ENCODE measurements at regions not wholly inside any gene's neighbourhood (a gene's known extent, or its start where the extent isn't known, plus 50 kb on each side); places are given as distances from the start of the nearest gene placed in this dataset.
"Not testable (repeated sequence)": the region's sequence is repeated elsewhere in the genome, so short reads cannot be mapped to it uniquely, and the experiment has no call there.

- not testable (repeated sequence) for DNase-seq
Observed at GRCh38 chr12:131214936-131215335, 261.2 kb downstream of the ADGRD1 start.

DNA sequence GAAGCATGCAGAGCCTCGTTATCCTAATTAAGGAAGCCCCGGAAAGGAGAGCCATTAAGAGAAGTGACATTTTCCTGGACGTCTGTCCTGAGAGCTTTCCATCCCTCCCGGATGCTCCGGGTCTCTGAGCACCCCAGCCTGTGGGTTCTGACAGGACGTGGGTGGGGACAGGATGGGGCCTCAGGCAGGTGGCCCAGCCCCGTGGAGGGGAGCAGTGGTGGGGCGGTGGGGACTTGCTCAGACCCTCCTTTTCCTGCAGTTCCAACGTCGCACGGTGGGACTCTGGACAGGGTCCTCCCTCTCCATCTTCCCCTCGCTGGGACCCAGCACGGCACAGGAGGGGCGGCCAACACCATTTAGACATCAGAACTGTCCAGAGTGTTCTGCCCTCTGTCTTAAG is 262.9 kb downstream of the ADGRD1 start:
- not testable (repeated sequence) for DNase-seq

DNA sequence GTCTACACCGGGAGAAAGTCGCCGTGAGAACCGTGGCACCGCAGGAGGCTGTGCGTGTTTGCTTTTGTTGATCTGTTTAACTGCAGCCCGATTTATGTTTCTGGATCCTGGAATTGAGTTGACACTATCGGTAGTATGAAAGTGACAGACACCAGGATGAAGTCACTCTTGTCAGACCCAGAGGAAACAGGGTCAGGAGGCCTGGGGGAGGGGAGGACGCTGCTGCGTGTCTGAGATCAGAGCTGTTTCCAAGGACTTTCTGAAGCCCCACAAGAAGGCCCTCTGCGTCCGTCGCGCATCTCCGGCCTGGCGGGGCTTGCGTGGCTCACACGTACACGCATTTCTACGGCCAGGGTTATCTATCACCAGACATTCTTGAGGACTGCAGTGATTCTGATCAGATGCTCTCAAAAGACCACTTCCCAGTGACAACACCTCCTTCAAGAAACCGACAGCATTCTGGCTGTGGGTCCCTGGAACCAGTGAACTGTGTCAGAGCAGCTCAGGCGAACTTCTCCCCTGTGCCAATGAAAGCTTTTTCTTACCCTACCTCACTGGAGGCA is 263.4 kb downstream of the ADGRD1 start:
- no peak for DNase-seq

DNA sequence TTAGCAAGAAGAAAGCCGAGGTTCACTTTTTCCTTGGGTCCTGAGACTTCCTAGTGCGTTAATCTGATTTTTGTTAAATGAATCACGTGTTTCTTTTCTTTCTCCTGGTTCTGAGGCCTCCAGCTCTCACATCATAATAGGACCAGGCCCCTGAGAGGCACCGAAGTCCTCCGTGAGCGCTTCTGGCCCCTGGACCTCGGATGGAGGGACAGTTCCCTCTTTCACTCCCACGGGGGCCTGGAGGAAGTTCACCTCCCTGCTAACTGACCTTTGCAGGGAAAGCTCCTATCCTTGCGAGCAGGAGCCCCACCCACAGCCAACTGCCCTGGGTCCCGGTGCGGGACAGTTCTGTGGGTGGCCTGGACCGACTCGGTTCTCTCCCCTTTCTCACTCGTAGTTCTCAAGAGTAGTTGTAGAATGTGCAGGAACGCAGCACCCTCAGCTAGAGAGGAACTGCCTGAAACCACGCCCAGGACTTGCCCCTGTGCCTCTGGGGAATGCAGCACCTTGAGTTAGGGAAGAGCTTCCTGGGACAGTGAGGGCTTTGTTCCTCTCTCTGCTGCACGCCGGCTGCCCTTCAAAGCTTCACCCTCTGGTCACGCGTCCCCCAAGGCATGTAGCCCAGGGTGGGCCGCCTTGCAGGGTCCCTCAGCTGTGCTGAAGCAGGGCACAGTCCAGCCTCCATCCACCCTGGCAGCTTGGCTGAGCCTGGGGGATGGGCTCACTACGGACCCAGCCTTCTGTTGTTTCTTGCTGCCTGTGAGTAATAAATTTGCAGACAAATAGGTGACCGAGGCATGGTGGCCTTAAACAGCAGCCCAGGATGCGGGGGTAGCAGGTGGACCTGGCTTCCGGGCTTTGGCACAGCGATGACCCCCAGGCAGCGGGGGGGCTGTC is 264.6 kb downstream of the ADGRD1 start:
- DNase-seq: no peak

- DNase-seq: no peak
Observed at GRCh38 chr12:131218923-131219669, 265.4 kb downstream of the ADGRD1 start.

DNA sequence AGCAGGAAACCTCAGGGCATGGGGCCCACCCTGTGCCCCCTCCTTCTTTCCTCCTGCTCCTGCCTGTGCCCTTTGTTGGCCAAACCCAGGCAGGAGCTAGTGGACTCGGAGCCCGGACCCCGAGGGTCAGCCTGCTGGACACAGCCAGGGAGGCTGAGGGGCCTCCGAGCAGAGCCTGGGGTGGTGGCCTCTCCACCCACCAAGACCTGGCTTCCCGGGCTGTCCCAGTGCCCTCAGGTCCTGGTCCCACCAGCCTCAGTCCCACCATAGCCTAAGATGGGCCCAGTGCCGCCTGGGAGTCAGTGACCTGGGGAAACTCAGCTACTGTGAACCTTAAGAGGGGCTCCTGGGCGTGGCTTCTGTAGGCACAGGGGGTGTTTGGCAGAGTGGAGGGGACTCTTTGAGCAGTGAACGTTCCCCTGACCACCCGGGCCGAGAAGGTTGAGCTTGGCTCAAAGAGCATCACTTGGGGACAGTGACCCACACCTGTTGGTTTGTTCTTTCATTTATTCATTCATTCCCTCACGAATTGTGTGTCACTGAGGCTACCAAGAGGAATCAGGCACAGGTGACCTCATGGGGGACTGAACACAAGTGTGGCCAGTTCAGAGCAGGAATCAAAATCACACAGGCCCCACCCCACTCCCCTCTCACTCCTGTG is 266.1 kb downstream of the ADGRD1 start:
- DNase-seq: no peak

- no peak for DNase-seq
Observed at GRCh38 chr12:131220331-131220685, 266.6 kb downstream of the ADGRD1 start.

GRCh38 chr12:131221061-131221956 is 267.6 kb downstream of the ADGRD1 start:
- DNase-seq: no peak

DNA sequence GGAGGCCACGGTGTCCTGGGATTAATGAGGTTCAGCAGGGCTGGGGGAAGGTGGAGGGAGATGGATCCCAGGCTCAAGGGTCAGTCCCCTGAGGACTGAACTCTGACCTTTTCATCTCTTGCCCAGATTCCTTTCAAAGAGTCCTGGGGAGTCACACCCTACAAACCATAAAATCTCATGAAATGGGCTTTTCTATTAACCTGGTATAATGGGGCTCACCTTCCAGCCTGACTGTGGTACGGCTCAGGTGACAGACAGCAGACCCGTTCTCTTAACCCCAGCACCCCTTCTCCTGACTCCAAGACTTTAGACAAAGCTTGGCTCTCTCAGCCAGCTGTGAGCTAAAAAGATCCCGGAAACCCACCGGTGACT is 268.2 kb downstream of the ADGRD1 start:
- no peak for DNase-seq

DNA sequence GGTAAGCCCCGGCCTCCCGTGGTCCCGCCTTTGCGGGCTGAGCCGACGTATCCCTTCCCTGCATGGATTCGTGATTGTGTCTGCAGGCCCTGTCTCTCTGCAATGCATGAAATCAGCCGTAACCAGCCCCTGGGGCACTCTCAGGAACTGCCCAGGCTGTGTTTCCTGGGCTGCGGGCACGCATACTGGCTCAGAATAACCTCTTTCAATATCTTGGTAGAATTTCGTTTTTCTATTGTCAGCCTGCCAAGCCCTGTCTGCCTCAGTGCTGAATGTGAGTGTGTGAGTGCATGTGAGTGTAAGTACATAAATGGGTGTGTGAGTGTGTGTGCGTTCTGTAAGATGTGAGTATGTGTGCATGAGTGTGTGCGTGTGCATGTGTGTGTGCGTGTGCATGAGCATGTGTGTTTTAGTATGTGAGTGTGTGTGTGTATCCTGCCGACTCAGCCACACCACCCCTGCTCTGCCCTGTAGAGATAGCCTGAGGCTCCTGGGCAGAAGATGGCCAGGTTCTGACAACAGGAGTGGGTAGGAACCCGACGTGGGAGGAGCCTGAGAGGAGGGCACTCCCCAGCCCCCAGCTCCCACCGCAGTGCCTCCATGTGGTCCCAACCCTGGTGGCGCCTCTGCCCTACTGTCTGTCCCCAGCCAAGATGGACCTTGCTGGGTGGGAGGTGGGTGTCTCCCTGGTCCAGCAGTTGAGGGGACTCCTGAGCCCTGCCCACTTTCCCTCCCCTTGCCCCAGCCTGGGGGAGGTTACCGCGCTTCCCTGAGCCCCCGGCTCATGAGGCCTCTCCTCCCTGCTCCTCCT is 268.8 kb downstream of the ADGRD1 start:
- no peak for DNase-seq

DNA sequence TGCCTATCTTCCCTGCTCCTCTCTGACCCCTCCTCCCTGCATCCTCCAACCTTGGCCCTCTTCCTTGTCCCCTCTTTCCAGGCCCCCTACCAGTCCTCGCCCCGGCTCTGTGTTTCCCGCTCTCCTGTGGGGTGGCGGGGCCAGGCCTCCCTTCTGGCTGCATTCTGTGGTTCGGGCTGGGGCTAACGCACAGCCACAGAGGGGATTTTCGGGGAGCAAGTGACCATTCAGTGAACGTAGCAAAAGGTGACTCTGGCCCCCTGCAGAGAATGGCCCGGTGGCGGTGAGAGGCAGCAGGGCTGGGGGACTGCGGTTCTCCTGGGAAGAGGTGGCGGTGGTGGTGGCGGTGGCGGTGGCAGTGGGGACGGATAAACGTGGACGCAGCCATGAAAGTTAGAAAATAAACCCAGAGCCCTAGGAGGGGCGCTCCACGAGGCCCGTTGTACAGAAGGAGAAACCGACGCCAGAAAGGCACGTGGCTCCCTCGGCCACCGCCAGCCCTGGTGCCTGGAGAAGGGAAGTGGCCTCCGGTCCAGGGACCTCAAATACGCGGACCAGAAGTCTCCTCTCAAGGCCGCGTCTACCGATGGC is 269.6 kb downstream of the ADGRD1 start:
- no peak for DNase-seq

DNA sequence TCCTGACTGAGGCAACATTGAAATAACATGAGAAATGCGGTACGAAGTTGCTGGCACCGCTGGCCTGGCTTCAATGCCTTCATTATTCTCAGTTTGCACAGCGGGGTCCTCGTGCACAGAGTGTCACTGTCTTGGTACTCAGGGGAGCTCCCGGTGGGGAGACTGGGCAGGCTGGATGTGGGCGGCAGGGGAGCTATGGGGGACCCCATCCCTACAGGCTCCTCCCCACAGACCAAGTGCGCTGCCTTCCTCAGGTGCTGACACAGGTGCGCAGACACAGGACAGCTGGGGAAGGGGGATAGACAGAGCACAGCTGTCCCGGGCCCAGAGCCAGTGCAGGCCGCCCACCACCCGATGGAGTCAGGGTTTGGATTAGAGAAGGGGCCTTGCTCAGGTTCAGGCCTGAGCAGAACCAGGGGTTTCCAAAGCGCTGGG is 270.1 kb downstream of the ADGRD1 start:
- no peak for DNase-seq

DNA sequence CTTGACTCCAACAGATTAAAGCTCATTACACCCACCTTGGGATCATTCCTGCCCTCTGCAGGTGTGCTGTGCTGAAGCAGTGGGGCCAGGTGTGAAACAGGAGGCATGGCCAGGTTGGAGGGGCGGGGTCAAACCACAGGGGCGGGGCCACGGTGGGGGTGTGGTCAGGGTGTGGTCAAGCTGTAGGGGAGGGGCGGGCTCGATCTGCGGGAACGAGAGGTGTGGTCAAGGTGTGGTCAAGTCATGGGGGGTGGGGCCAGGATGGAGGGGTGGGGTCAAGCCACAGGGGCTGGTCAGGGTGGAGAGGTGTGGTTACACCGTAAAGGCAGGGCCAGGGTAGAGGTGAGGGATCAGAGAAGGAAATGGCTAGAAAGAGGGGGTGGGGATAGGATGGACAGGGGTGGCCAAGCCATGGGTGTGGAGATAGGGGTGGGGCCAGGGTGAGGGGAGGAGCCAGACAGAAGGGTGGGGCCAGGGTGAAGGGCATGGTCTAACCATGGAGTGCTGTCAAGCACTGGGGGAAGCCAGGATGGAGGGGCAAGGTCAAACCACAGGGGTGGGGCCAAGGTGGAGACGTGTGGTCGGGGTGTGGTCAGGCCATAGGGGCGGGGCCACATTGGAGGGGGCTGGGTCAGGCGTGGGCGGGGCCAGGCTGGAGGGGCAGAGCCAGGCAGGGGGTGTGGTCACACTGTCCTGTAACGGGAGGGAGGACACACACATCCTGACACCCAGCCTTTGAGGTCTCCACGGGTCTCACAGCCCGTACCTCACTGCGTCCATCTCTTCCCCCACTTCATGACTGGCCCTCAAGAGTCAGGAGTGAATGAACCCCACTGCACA is 270.7 kb downstream of the ADGRD1 start:
- not testable (repeated sequence) for DNase-seq

GRCh38 chr12:131225066-131225380 is 271.3 kb downstream of the ADGRD1 start:
- DNase-seq: not testable (repeated sequence)

DNA sequence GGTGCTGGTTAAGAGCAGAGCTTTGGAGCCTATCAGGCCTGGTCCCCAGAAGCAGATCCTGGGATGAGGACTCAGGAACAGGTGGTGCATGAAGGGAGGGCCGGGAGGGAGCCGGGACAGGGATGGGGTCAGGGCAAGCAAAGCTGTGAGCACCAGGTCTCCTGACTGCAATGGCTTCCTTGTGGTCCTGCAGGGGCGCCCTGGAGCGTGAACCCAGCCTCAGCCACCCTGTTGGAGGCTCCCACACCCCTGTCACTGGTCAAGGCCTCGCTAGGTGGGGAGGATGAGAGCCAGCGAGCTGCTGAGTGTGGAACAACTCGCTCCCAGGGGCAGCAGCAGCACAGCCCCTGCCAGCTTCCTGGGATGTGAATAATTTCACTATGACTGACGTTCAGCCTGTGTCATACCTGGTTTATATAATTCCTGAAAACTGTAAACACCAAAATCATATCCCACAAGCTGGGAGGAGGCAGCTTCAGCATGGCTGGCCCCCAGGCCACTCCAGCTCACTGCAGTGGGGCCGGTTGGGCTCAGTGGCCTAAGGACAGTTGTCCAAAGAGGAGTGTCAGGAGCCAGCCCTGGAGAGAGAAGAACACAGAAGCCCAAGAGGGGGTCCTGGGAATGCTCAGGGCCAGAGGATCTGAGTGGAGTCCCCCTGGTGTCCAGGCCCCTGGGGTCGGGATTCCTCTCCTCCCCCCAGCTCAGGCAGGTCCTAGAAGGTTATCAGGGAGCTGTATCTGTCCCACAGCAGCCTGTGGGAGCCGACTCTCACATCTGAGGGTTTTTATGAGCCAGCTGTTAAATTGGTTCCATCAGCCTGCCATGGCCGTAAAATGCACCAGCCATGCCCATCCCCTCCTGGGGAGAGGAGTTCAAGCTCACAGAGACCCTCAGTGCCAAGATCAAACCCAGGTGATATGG is 272.9 kb downstream of the ADGRD1 start:
- DNase-seq: no peak

DNA sequence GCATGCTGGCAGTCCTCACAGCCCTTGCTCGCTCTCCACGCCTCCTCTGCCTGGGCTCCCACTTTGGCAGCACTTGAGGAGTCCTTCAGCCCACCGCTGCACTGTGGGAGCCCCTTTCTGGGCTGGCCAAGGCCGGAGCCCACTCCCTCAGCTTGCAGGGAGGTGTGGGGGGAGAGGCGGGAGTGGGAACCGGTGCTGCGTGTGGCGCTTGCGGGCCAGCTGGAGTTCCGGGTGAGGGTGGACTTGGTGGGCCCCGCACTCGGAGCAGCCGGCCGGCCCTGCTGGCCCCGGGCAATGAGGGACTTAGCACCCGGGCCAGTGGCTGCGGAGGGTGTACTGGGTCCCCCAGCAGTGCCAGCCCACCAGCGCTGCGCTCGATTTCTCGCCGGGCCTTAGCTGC is 273.9 kb downstream of the ADGRD1 start:
- not testable (repeated sequence) for DNase-seq

DNA sequence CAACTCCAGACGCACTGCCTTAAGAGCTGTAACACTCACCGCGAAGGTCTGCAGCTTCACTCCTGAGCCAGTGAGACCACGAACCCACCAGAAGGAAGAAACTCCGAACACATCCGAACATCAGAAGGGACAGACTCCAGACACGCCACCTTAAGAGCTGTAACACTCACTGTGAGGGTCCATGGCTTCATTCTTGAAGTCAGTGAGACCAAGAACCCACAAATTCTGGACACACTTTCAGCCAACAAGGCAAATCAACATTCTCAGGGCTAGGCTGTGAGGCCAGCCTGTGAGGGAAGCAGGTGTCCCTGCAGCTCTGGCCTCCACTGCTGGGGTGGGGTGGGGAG is 275.3 kb downstream of the ADGRD1 start:
- DNase-seq: not testable (repeated sequence)

- no peak for DNase-seq
Observed at GRCh38 chr12:131229426-131230339, 276.0 kb downstream of the ADGRD1 start.
